GDM1 (cell line): ENCODE measurements at regions not wholly inside any gene's neighbourhood (a gene's known extent, or its start where the extent isn't known, plus 50 kb on each side); places are given as distances from the start of the nearest gene placed in this dataset.

ENCODE experiments used
- DNase-seq: peaks from one replicate; lab custom pipeline; 2025; lab: John Stamatoyannopoulos, UW

DNA sequence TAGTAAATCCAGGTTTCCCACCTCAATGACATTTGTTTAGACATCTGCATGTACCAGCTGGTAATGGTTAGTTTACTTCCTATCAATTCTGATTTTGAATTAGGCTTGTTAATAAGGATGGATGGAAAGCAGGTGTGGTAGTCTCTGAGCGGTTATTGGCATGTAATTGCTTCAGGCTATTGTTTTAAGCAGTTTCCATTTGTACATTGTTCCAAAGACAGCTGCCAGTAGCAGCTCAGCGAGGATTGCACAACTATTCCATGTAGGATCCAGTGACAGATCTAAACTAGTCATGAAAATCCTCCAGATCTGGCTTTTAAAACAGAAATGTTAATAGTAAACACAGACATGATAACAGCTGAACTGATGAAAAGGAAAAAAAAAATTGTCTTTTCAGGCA lies 436.0 kb upstream of the ADARB2 start:
- DNase-seq: no peak

DNA sequence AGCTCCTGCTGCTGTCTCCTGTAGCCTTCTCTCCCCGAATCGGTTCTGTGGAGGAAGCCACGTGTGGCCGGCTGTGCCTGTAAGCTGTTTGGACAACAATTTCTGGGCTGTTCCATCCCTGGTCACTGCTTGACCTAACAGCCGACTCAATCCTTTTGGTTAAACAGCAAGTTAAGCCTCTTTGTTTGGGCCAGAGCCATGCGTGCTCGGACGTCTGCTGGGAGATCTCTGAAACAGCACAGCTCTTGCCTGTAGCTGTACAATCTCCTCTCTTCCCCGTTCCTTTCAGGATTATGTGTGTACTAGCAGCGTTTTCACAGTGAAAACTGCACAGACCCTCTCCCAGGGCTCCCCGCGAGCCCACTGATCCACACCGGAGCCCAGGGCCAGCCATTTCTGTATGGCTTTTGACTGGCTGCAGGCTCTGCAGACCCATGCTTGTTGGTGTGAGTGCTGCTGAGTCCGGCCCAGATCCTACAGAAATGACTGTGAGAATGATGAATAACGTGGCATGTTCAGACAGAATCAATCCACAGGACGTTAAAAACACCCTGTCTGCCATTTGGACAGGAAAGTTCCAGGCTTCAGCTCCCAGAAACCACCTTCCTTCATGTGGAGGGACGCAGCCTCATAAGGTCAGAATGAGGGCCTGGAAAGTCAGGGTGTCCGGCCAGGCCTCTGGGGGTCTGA lies 428.6 kb upstream of the ADARB2 start:
- no peak for DNase-seq

DNA sequence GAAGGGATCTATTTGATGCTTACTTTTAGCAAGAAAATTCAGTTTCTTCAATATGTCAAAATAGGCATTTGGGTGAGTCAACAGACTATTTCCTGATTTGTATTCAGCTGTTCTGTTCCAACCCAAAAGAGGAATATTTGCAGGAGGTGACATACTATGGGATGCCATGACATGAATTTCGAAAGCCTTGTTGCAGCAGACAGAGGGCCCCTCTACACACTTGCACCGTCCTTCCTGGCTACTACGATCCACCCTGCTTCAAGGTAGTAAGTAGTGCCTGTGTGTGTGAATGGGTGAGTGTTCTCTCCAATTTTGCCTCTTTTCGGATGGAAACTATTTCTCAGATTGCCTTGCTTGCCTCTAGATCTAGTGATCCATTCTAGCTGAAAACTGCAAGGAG lies 413.0 kb upstream of the ADARB2 start:
- no peak for DNase-seq

DNA sequence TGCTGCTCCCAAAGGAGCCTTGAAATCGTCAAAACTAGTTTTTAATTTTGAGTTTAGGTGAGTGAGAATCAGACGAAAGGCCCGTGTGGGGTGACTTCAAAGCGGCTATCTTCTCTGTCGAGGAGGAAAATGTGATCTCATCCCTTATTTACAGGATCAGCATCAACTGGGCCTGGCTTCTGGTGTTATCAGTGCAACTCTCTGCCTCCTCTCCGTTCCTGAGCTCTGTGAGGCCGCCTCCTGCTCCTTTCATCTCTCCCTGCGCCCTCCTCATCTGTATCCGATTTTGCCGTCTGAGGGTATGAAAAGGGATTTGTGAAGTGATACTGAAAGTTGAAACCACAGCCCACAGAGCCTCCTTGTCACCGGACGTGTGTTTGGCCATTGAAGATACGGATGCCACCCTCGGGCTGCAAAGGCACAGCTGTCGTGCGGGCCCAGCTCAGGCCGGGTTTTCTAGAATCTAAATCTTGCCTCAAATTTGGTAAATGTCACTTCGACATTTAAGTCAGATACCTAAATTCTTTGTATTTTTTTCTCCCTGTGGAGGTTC lies 408.7 kb upstream of the ADARB2 start:
- DNase-seq: no peak

DNA sequence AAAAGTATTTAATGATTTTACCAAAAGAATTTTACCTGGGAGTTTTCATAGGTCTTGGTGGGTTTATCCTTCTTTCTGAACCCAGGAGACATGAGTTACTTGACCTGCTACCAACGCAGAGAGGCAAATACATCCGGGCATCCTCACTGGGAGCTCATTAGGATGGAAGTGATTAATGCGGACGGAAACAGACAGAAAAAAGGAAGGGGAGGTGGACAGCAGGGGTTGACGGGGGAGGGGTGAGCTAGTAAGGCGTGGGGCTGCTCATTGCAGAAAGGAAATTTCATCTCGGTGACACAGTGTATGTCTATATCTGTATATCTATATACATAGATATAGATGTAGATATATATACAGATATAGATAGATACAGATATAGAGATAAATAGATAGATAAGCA lies 408.2 kb upstream of the ADARB2 start:
- no peak for DNase-seq

DNA sequence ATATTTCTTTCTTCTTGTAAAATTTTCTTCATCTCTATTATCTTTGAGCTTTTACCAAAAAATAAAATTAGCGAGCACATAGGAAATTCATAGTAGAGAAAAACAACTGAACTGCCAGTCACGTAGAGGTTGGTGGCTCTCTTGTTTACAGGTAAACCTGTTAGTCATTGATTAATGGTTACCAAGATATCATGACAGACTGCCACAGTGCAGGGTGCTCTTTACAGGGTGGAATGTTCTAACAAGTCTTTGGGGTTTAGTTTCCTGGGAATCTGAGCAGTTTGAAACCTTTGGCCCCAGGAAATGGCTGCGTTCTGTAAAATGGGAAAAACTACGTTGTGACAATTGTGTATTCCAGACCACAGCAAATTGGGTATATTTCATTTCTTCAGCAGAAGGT lies 407.3 kb upstream of the ADARB2 start:
- DNase-seq: no peak

DNA sequence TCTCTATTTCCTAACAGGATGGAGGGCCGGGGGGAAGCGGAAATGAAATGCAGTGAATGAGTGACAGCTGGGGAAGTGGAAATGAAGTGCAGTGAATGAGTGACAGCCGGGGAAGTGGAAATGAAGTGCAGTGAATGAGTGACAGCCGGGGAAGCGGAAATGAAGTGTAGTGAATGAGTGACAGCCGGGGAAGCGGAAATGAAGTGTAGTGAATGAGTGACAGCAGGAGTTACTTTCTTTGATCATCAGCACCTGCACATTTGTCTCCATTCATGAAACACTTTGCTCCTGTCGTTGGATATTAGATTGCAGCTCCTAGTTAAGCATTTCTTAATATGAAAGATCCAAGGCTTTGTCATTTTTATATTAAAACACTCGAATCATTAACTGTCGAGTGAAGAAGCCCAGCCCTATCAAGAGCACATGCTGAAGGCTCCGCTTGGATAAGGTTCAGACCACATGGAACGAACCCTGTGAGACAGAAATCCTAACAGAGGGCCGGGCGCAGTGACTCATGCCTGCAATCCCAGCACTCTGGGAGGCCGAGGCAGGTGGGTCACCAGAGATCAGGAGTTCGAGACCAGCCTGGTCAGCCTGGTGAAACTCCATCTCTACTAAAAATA lies 406.0 kb upstream of the ADARB2 start:
- no peak for DNase-seq

DNA sequence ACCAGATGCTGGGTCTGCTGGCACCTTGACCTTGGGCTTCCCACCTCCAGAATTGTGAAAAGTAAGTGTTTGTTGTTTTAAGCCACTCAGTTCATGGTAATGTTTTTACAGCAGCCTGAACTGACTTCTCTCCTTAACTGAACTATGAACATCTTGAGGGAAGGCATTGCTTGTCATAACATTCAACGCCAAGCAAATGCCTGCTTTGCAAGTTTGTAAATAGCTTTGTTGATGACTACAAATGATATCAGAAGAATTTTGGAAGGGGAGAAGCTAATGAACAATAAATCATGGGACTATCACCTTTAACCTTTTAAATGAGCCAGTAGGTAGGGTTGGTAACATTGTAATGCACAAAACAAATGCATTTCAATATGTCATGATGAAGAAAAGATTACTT lies 402.4 kb upstream of the ADARB2 start:
- no peak for DNase-seq

DNA sequence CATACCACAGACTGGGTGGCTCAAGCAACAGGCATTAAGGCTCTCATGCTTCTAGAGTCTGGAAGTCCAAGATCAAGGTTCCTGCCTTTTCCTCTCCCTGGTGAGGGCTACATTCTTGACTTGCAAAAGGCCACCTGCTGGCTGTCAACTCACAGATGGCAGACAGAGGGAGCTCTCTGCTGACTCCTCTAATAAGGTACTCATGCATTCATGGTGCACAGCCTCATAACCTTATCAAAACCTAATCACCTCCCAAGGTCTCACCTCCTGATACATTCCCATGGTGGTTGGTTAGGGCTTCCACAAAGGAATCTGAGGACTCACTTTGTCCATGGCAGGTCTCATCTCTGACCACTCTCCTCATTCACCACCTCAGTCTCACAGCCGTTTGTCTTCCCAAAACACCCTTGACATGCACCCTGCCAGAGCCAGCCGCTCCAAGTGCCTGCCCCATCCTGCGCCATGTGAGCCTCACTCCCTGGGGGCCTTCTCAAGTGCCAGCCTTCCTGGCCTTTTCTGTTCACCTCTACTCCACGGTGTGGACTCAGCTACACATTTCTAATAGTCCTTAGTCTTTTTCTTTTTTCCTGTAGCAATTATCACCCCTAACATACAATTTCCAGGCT lies 400.3 kb upstream of the ADARB2 start:
- DNase-seq: no peak

DNA sequence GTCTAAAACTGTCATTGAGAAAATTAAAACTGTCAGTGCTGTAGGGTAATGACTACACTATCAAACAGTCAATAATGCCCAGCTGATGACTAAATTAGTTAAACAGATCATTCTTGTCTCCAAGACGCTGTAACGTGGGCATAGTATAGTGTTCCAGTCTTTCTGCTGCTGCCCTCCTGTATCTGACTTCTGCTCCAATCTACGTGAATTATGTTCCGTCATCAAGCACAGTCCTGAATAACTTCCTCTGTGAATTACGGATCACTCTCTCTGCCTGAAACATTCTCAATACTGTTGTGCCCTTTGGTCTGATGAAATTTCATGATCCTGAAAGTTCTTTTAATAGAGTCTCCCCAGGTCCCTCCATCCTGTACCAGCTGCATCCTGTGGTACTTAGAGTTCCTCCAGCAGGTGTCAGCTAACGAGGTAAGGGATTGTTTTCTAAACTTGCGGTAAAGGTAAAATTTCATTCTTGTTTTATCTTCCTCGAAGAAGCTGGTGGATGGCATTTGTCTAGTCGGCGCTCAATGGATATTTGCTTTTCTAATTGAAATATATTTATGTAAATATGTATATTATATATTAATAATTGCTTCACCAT lies 393.5 kb upstream of the ADARB2 start:
- no peak for DNase-seq

DNA sequence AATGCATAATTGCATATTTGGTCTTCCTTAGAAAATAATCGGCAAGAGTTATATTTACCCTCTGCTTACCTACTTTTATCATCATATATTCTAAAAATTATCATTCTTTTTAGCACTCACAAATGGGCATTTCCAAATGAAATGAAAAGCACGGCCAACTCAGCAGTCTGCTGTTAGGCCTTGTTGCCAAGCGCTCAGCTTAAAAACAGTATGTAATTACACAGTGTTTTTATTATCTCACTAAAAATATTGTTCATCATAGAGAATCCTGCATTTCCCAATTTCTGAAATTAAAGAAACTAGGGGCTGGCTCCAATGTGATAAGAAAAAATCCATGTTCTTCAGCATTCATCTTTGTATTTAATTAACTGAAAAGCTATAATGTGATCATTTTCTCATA lies 391.7 kb upstream of the ADARB2 start:
- DNase-seq: no peak

DNA sequence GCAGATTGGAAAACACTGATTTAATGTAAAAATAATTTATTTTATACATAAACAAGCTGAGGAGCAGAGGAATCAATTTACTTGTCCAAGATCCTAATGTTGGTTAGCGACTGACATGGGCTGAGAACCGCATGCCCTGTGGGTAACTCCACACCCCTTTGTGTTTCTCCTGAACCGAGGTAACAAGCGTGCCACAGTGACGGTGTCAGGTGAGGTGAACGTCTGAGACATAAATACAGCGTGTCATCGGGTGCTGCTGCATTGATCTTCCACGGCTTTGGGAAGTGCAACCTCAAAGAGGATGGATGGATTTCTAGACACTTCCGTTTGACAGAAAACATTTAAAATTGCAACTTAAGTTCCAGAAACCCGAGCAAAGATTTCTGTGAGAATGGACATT lies 386.8 kb upstream of the ADARB2 start:
- no peak for DNase-seq

DNA sequence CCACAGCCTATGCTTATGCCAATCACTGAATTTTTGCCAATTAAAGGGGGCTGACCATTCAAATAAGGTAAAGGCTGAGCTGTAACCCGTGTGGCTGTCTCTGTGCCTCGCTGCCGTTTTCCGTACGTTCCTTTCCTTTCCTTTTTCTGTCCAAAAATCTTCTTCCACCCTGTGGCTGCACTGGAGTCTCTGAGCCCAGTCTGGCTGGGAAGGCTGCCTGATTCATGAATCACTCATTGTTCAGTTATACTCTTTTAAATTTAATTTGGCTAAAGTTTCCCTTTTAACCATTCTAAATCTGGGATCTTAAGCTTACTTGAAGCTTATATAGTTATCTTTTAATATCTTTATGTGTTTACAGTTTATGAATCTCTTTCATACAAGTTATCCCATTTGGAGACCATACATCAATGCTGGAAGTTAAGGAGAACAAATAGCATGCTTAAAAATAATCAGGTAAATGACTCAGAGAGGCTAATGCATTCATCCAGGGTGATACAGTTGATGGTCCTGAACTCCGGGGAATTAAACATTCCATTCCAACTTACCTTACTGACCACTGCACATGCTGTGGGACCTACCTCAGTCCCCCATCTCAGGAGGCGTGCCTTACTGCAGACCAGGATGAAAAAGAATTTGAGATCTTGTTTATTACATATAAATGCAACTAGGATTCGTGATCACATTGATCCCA lies 385.3 kb upstream of the ADARB2 start:
- DNase-seq: no peak

DNA sequence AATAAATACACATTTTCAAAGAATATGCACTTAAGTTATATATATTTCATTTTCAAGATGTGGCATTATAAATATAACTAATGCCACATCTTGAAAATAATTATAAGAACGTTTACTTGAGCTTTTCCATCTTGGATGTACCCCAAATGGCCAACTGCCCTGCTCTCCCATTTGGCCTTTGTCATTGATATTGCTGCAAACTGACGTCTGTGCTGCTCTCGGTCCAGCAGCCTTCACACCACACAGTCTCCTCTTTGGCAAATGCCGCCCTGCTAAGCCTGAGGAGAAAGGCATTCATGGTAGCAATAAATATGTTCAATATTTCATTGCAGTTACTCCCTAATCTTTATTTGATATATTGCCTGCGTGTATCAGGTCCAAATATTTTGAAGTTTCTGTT lies 384.6 kb upstream of the ADARB2 start:
- no peak for DNase-seq

DNA sequence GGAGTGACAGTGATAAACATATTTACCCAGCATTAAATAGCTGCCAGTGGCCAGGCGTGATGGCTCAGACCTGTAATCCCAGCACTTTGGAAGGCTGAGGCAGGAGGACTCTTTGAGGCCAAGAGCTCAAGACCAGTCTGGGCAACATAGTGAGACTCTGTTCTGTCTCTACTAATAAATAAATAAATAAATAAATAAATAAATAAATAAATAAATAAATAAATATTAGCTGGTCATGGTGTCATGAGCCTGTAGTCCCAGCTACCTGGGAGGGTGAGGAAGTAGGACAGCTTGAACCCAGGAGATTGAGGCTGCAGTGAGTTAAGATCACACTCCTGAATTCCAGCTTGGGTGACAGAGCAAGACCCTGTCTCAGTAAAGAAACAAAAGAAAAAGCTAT lies 384.0 kb upstream of the ADARB2 start:
- no peak for DNase-seq

DNA sequence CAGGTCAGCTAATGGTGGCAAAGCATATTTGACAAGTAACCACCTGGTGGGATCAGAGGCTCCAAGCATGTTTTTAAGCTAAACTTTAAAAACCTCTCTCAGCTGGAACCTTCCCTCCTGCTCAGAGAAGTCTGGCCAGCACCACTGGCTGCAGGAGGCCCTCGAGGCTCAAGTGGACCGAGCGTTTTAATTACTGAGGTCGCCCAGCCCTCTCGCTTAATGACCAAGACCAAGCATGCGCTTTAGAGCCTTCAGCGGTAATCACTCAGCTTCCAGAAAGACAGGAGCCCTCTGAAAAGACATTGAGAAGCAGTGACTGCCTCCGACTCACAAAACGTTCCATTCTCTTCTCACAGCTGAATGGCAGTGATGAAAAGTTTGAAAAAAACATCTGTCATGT lies 383.4 kb upstream of the ADARB2 start:
- DNase-seq: no peak

DNA sequence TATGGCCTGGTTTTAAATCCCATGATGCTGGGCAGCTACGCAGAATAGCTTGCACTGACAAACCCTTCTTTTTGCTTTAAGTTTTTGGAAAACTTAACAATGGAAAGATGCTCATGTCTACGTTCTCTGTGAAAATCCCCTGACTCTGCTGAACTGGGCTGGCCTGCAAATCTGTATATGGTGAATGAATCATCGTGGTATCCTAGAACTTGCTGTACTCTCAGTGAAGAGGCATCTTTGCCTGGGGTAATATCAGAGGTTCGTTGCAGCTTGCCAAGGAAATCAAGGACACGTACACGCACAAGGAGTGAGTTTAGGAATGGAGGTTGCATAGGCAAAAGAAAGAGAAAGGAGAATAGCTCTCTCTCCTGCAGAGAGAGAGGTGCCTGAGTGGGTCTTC lies 382.0 kb upstream of the ADARB2 start:
- no peak for DNase-seq

DNA sequence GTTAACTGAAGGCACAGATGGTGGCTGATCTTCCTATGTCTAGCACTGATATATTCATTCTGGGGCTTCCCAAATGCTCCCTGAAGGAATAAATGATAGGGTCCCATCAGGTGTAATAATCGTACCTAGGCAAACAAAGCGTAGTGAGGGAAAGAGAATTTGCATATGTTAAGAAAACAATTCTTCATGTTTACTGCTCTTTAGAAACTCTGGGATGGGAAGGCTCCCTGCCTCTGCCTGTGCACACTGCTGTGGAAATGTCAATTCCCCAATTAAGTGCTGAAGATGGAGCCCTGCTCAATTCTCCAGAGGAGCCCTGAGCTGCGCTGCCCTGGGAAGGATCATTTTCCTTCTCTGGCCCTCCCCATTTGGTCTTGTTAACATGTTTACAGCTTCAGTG lies 380.9 kb upstream of the ADARB2 start:
- DNase-seq: no peak

DNA sequence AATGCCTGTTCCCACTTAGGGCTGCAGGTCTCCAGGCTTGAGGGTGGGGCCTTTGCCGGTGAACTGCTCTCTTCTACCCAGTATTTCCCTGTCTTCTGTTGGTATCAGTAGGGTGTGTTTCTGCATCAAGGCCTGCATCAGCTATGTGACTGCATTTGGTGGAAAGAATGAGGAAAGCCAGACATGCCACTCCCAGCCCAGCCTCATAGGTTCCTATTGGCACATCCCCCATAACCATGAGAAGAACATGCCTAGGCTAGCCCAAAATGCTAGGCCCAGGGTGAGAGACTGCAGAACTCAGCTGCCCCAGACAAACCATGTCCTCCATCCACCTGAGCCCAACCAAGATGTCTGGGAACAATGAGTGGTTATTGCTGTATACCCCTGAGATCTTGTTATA lies 380.3 kb upstream of the ADARB2 start:
- DNase-seq: no peak

DNA sequence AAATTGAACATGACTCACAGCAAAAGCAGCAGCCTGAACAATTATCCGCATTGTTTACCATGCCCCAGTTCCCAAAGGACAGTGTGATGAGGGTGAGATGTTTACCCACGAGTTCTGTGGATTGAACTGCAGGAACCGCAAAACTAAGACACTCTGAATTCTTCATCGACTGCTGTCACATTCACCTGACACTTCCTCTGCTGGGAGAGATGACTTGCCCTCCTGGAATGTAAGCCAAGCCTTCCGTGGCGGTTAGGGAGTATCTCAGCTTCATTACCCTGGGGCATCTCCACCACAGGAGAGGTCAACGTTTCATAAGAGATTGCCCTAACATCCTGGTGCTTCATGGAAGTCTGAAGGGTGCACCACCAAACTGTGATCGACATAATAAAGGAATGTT lies 374.6 kb upstream of the ADARB2 start:
- no peak for DNase-seq

DNA sequence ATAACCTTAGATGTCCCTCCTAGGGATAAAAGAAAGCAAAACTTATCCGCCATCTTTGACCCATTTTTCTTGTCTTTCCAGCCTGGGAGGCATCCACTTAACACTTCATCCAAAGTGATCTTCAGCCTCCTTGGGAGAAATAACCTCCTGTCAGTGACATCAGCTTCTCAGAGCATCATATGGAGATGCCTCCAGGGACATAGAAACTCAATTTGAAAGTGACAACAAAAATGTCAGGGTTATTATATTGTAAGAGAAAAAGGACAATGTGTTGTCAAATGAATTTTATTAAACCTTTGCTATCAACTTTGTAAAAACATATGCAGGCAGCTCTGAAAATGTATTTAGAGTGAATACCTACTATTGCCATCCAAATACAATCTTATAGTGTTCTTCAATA lies 371.2 kb upstream of the ADARB2 start:
- DNase-seq: no peak

DNA sequence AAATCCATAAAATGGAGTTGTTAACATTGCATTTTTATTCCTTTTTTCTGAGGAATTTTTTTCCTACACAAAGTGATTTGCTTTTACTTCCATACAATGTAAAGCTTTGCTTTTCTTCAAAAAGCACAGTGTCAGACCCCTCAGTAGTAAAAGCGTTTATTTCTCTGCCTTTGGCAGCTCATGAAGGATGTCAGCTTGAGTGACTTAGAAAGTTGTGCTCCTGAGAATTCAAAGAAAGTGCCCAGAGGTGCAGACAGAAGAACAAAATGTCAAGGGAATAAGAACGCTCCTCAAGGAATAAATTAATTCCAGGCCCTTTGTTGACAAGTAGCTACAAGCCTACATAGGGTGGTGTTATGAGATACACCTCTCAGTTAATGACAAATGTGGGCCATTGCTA lies 369.3 kb upstream of the ADARB2 start:
- no peak for DNase-seq

DNA sequence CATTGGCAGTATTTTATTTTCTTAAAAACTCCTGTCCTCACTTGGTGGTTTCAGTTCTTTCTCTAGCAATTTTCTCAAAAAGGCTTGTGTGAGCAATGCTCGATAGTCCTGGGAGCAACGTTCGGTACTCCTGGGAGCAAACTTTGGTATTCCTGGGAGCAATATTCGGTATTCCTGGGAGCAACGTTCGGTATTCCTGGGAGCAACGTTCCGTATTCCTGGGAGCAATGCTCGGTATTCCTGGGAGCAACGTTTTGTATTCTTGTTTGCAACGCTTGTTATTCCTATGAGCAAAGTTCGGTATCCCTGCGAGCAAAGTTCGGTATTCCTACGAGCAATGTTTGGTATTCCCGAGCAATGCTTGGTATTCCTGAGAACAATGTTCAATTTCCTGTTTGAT lies 362.0 kb upstream of the ADARB2 start:
- no peak for DNase-seq
